Bone marrow (tissue), 2 donors: ENCODE measurements at regions not wholly inside any gene's neighbourhood (a gene's known extent, or its start where the extent isn't known, plus 50 kb on each side); places are given as distances from the start of the nearest gene placed in this dataset.
"Not testable (repeated sequence)": the region's sequence is repeated elsewhere in the genome, so short reads cannot be mapped to it uniquely, and the experiment has no call there.

Source experiments
- DNase-seq, 2 donors: peaks; one replicate each; lab custom pipeline; 2025; lab: John Stamatoyannopoulos, UW

- DNase-seq = no peak
These were observed 121.1 kb downstream of the BOD1 start for GRCh38 chr5:173495225-173495904.

GRCh38 chr5:173494446-173494845 lies 122.0 kb downstream of the BOD1 start:
- no peak for DNase-seq

GRCh38 chr5:173493846-173494245 lies 122.6 kb downstream of the BOD1 start:
- no peak for DNase-seq

- DNase-seq = no peak
These were observed 123.4 kb downstream of the BOD1 start for GRCh38 chr5:173493040-173493439.

GRCh38 chr5:173490681-173491080 lies 125.8 kb downstream of the BOD1 start:
- no peak for DNase-seq

- DNase-seq = no peak
These were observed 128.3 kb downstream of the BOD1 start for GRCh38 chr5:173488144-173488543.

GRCh38 chr5:173487300-173487699 lies 129.2 kb downstream of the BOD1 start:
- DNase-seq = no peak

- DNase-seq = no peak
These were observed 129.9 kb downstream of the BOD1 start for GRCh38 chr5:173486355-173487225.

- no peak for DNase-seq
These were observed 131.9 kb downstream of the BOD1 start for GRCh38 chr5:173484569-173484968.

GRCh38 chr5:173483599-173483998 lies 132.9 kb downstream of the BOD1 start:
- not testable (repeated sequence) for DNase-seq

GRCh38 chr5:173483160-173483559 lies 133.3 kb downstream of the BOD1 start:
- DNase-seq = no peak

GRCh38 chr5:173481821-173482220 lies 134.6 kb downstream of the BOD1 start:
- no peak for DNase-seq

GRCh38 chr5:173480896-173481295 lies 135.6 kb downstream of the BOD1 start:
- no peak for DNase-seq

GRCh38 chr5:173479711-173480110 lies 136.7 kb downstream of the BOD1 start:
- DNase-seq = no peak

- no peak for DNase-seq
These were observed 139.0 kb downstream of the BOD1 start for GRCh38 chr5:173477345-173478040.

GRCh38 chr5:173475780-173476179 lies 140.7 kb downstream of the BOD1 start:
- DNase-seq = no peak

- DNase-seq = no peak
These were observed 141.6 kb downstream of the BOD1 start for GRCh38 chr5:173474881-173475287.

- DNase-seq = no peak
These were observed 143.2 kb downstream of the BOD1 start for GRCh38 chr5:173473288-173473687.

GRCh38 chr5:173472784-173473278 lies 143.6 kb downstream of the BOD1 start:
- no peak for DNase-seq

GRCh38 chr5:173472164-173472563 lies 143.9 kb upstream of the STC2 start:
- DNase-seq = no peak

GRCh38 chr5:173468821-173469251 lies 140.6 kb upstream of the STC2 start:
- no peak for DNase-seq

GRCh38 chr5:173466227-173466626 lies 138.0 kb upstream of the STC2 start:
- DNase-seq = no peak

GRCh38 chr5:173464813-173465212 lies 136.6 kb upstream of the STC2 start:
- DNase-seq = no peak
